Ishikawa (cell line): ENCODE measurements at regions not wholly inside any gene's neighbourhood (a gene's known extent, or its start where the extent isn't known, plus 50 kb on each side); places are given as distances from the start of the nearest gene placed in this dataset.

ENCODE experiments used
- CEBPB ChIP-seq: IDR thresholded peaks from 2 replicates; pipeline ENCODE4 v1.6.1; 2012
- MAX ChIP-seq: IDR thresholded peaks from 2 replicates; pipeline ENCODE4 v1.6.1; 2012
- TAF1 ChIP-seq: IDR thresholded peaks from 2 replicates; pipeline ENCODE4 v1.6.1; 2012; ENCODE audit warnings: low read depth, mild to moderate bottlenecking
- TCF12 ChIP-seq: IDR thresholded peaks from 2 replicates; pipeline ENCODE4 v1.6.1; 2012; ENCODE audit warnings: low read depth
- YY1 ChIP-seq: IDR thresholded peaks from 2 replicates; pipeline ENCODE4 v1.6.1; 2012; ENCODE audit warnings: low read depth

GRCh38 chr10:77723376-77723775 is 85.8 kb upstream of the KCNMA1 start:
- no peak for TF ChIP-seq YY1
- no peak for TF ChIP-seq CEBPB
- no peak for TF ChIP-seq TCF12
- TF ChIP-seq MAX = no peak
- no peak for TF ChIP-seq TAF1
